ENCODE measurements at regions not wholly inside any gene's neighbourhood (a gene's known extent, or its start where the extent isn't known, plus 50 kb on each side); places are given as distances from the start of the nearest gene placed in this dataset.

DNA sequence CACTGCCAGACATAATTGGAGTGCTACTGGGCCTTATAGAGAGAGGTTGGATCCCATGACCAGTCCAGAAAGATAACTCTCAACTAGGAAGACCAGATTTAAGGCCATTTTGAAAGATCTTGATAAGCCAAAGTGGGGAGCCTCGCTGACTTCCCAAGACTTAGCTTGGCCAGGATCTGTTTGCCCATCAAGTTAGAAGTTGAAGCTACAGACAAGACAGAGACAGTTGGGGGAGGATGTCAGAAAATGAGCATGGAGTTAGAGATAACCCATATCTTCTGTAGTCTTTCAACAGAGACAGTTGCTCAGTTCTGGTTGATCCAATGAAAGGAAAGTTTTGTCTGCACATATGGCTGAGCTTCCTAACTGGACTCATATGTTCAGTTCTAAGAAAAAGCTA lies 267.4 kb downstream of the HS3ST3A1 start:
- no peak overlapping the region for H3K4me3 ChIP-seq
- H3K4me1 ChIP-seq: no peaks in the 10 kb centered on the region
- DNase-seq (ENCODE audit: low spot score in 2 of 2): no peak
- in situ Hi-C loops (cut with MboI; ENCODE audit: low sequenced_read_pairs): loop anchor here (25.0 kb wide), 1 partner anchor 978 kb away; the partner anchor contains the start of gene HS3ST3B1
- H3K36me3 ChIP-seq (replicated peaks): no peaks in the 10 kb centered on the region
- no peaks in the 10 kb centered on the region for H3K9me3 ChIP-seq
- H3K27me3 ChIP-seq (ENCODE audit: low read depth): no peaks in the 10 kb centered on the region

DNA sequence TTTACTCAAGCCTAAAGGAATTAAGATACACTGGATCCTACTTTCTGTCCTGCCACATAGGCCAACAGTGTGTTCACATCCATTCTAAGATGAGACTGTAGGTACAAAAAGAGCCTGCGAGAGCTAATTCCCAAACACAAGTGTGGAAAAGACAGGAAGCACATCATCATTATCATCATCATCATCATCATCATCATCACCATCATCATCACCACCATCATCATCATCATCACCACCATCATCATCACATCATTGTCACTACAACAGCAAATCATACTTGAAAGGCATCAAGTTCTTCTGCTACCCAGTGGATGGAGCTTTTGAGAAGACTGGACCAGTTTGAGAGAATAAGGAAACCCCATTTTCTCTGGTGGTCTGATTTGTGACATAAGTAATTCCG lies 268.1 kb downstream of the HS3ST3A1 start:
- in situ Hi-C loops (cut with MboI; ENCODE audit: low sequenced_read_pairs): loop anchor here (25.0 kb wide), 1 partner anchor 979 kb away; the partner anchor contains the start of gene HS3ST3B1
- DNase-seq (ENCODE audit: low spot score in 2 of 2): no peak
- H3K36me3 ChIP-seq (replicated peaks): no peaks in the 10 kb centered on the region
- H3K27me3 ChIP-seq (ENCODE audit: low read depth): no peaks in the 10 kb centered on the region
- H3K9me3 ChIP-seq: no peaks in the 10 kb centered on the region
- no peak overlapping the region for H3K4me3 ChIP-seq
- no peaks in the 10 kb centered on the region for H3K4me1 ChIP-seq

DNA sequence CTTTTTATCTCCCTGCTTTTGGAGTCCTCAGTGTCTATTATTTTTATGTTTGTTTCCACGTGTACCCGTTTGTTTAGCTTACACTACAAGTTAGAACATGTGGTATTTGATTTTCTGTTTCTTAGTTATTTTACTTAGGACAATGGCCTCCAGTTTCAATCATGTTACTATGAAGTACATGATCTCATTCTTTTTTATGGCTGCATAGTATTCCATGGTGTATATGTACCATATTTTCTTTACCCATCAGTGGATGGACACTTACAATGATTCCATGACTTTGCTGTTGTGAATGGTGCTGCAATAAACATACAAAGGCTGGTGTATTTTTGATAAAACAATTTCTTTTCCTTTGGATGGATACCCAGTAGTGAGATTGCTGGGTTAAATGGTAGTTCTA lies 269.5 kb downstream of the HS3ST3A1 start:
- in situ Hi-C loops (cut with MboI; ENCODE audit: low sequenced_read_pairs): loop anchor here (25.0 kb wide), 1 partner anchor 980 kb away; the partner anchor contains the start of gene HS3ST3B1
- Histone ChIP-seq H3K36me3 (replicated peaks) (no peaks in the 10 kb centered on the region), H3K4me1 (no peaks in the 10 kb centered on the region), H3K27me3 (ENCODE audit: low read depth) (no peaks in the 10 kb centered on the region), H3K4me3 (no peak overlapping the region), H3K9me3 (no peaks in the 10 kb centered on the region)
- DNase-seq (ENCODE audit: low spot score in 2 of 2): no peak

DNA sequence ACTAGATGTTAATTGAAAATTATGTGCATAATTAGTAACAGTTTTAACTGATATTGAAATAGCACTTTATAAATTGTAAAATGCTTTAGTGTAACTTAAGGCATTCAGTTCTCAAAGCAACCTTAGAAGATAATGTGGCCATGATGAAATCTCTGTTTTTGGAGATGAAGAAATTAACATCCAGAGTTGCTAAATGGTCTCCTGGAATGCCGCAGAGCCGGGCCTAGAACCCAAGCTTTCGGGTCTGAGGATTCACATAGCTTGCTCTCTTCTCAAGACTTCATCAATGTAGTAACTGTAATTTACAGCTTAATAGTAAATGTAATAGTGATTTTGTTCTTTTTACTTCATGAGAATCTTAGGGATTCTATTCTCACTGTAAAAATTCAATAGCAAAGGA lies 272.3 kb downstream of the HS3ST3A1 start:
- H3K4me3 ChIP-seq: no peak overlapping the region
- DNase-seq (ENCODE audit: low spot score in 2 of 2): no peak
- in situ Hi-C loops (cut with MboI; ENCODE audit: low sequenced_read_pairs): loop anchor here (25.0 kb wide), 1 partner anchor 983 kb away; the partner anchor contains the start of gene HS3ST3B1

DNA sequence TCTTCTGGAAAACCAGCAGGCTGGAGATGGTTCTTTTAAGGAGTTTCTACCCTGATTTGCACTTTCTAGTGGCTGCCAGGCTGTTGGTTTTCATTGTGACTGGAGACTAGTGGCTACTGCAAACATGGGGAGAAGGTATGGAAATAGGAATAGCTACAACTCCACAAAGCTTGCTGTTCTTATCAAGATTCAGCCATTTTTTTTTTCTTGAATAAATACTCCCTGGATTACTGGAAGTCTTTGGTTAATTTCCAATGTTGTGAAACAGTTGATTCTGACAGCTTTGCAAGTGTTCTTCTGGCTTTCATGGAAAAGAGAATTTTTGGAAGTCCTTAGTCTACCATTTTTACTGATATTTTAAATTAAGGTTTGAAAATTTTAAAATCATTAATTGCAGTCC lies 277.7 kb downstream of the HS3ST3A1 start:
- in situ Hi-C loops (cut with MboI; ENCODE audit: low sequenced_read_pairs): no loop called here
- Histone ChIP-seq H3K9me3 (no peaks in the 10 kb centered on the region), H3K36me3 (replicated peaks) (no peaks in the 10 kb centered on the region)

More for the DNA sequence above, 272.3 kb downstream of the HS3ST3A1 start:
- H3K27me3 ChIP-seq (ENCODE audit: low read depth): no peaks in the 10 kb centered on the region
- no peaks in the 10 kb centered on the region for H3K4me1 ChIP-seq
- H3K9me3 ChIP-seq: no peaks in the 10 kb centered on the region
- H3K36me3 ChIP-seq (replicated peaks): no peaks in the 10 kb centered on the region

DNA sequence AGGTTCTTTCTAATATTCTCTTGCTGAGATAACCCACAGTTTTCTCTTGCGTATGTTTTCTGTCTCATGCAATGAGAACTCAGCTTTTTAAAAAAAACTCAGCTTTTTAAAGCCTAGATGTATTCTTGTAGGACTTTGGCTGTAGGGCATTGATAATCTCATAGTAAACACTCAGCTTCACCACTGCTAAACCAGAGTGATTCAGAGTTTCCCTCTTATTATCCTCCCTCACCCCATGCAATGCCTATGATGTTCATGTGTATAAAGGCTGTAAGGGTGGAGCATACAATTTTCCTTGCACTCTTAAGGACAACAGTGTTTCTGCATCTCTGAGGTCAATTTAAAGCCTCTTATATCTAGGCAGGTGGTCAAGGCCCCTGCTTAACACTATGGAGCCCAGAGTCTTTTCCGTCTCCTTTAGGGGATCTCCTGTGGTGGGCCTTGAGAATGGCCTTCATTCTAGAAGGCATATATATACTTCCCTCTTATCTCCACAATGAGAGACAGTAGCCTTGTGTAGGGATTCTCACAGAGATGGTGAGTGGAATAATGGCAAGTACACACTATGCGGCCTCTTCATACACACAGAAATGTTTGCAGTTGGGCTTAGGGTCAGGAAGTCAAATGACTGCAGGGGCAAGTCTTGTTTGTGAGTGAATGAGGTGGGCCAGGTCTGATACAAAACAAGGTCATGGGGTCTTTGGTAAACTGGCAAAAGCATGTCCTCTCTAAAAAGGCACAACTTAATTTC lies 279.6 kb downstream of the HS3ST3A1 start:
- Histone ChIP-seq H3K4me3 (no peak overlapping the region), H3K27me3 (ENCODE audit: low read depth) (no peaks in the 10 kb centered on the region), H3K4me1 (no peaks in the 10 kb centered on the region), H3K9me3 (no peaks in the 10 kb centered on the region), H3K36me3 (replicated peaks) (no peaks in the 10 kb centered on the region)
- in situ Hi-C loops (cut with MboI; ENCODE audit: low sequenced_read_pairs): no loop called here
- no peak for DNase-seq (ENCODE audit: low spot score in 2 of 2)

More for the DNA sequence above, 277.7 kb downstream of the HS3ST3A1 start:
- DNase-seq (ENCODE audit: low spot score in 2 of 2): no peak
- Histone ChIP-seq H3K4me1 (no peaks in the 10 kb centered on the region), H3K27me3 (ENCODE audit: low read depth) (no peaks in the 10 kb centered on the region), H3K4me3 (no peak overlapping the region)

DNA sequence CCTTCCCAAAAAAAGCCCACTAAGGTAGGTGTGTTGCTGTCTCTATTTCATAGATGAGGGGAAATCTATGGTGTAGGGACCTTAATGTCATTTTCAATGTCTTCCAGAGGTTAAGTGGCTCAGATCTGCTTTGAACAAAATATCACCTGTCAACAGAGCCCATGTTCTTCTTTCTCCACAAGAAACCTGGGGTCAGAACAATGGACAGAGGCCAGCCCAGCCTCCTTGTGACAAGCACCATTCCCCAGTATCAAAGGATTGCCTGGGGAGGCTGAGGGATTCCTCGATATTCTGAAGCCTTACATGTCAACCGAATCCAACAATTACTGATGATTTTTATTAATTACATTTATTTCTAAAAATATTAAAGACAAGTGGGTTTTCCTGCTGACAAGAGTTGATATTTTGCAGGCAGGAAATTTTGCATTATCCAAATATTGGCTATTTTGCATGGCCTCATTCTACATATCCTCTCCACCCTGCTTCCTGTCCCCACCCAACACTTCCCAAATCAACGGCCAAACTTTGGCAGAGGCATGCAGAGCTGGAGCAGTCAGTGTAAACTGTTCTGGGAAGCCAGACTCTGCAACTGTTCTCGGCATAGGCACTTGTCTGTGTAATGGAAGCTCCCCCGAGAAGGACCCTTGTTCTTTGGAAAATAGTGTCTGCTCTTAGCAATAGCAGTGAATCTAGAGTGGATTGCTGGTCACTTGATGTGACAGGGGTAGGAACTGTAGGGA lies 281.5 kb downstream of the HS3ST3A1 start:
- no peaks in the 10 kb centered on the region for H3K4me1 ChIP-seq
- H3K27me3 ChIP-seq (ENCODE audit: low read depth): no peaks in the 10 kb centered on the region
- H3K9me3 ChIP-seq: no peaks in the 10 kb centered on the region
- H3K4me3 ChIP-seq: no peak overlapping the region
- no peak for DNase-seq (ENCODE audit: low spot score in 2 of 2)
- H3K36me3 ChIP-seq (replicated peaks): no peaks in the 10 kb centered on the region
- in situ Hi-C loops (cut with MboI; ENCODE audit: low sequenced_read_pairs): no loop called here

DNA sequence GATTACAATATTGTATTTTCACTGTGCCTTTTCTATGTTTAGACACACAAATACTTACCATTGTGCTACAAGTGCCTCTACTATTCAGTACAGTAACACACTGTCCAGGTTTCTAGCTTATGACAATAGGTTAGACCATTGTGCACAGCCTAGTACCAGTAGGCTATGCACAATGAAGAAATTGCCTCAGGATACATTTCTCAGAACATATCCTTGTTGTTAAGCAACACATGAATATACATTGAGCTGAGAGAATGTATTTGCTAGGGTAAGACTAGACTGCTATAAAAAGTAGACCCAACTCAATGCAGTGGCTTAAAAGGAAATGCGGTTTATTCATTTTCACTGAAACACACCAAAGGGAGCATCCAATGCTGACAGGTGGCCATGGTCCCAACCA lies 285.1 kb downstream of the HS3ST3A1 start:
- no peak for DNase-seq (ENCODE audit: low spot score in 2 of 2)
- Histone ChIP-seq H3K4me3 (no peak overlapping the region), H3K27me3 (ENCODE audit: low read depth) (no peaks in the 10 kb centered on the region), H3K9me3 (no peaks in the 10 kb centered on the region), H3K4me1 (no peaks in the 10 kb centered on the region), H3K36me3 (replicated peaks) (no peaks in the 10 kb centered on the region)
- in situ Hi-C loops (cut with MboI; ENCODE audit: low sequenced_read_pairs): no loop called here

DNA sequence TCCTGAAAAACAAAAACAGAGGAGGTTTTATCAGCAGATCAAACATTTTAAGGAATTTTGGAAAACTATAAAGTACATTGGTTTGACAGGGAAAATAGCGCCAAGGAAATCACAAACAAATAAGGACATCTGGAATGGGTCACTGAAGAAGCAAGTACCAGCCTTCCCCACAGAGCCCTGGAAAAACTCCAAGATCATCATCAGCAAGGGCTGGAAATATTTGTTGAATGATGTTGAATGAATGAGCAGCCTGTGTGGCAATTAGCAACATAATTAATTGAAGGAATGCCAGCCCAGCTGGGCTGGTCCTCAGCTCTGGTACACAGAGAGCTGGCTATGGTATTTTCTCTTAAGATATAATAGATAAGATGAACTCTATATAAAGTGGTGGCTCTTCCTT lies 290.4 kb downstream of the HS3ST3A1 start:
- DNase-seq (ENCODE audit: low spot score in 2 of 2): no peak
- H3K9me3 ChIP-seq: no peaks in the 10 kb centered on the region

DNA sequence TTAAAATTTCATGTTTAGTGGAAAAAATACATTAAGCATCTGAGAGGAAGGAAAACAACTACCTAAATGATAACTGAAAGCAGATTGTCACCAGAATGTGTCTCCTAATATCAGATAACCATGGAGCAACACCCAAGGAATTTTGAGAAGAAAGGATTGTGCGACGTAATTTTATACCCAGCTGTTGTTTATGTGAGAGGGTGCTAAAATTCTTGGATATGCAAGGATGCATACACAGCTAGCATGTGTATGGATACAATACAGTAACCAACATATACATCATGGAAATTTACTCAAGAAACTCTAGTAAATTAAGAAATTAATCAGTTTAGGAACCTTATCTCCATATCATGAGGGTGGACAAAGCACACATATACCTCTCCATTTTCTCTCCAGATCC lies 290.9 kb downstream of the HS3ST3A1 start:
- in situ Hi-C loops (cut with MboI; ENCODE audit: low sequenced_read_pairs): no loop called here
- Histone ChIP-seq H3K9me3 (no peaks in the 10 kb centered on the region), H3K4me3 (no peak overlapping the region), H3K36me3 (replicated peaks) (no peaks in the 10 kb centered on the region), H3K4me1 (no peaks in the 10 kb centered on the region), H3K27me3 (ENCODE audit: low read depth) (no peaks in the 10 kb centered on the region)
- DNase-seq (ENCODE audit: low spot score in 2 of 2): no peak

More for the DNA sequence above, 290.4 kb downstream of the HS3ST3A1 start:
- no peaks in the 10 kb centered on the region for H3K36me3 ChIP-seq (replicated peaks)
- H3K27me3 ChIP-seq (ENCODE audit: low read depth): no peaks in the 10 kb centered on the region
- in situ Hi-C loops (cut with MboI; ENCODE audit: low sequenced_read_pairs): no loop called here
- no peak overlapping the region for H3K4me3 ChIP-seq
- H3K4me1 ChIP-seq: no peaks in the 10 kb centered on the region

DNA sequence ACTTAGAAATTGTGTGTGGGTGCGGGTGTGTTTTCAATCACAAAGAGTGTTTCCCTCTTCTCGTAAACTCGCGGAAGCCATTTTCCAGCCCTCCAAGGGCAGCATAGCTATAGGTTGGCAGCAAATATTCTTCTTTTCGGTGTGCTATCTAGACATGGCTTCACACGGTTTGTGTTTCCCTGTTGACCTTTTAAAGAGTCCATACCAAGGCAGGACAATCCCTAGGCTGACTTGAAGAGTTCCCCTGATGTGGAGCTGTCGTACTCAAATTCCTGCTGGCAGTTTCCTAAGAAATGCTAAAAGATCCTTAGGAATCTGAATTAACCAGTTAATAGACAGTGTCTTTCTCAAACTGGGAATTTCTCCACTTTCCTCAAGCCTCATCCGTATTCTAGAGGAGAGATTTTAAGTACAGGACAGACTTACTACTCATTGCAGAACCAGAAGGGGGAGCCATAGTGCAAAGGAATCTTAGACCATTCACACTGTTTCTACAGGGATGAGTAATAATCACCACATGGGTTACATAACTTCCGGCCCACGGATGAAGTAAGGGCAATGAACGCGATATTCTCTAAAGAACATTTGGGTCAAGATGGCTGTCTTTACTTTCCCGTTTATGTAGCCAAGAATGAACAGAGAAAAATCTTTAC lies 288.6 kb upstream of the ELAC2 start:
- DNase-seq (ENCODE audit: low spot score in 2 of 2): peak in 1 of 2 experiments; percentile 10
- H3K9me3 ChIP-seq: no peaks in the 10 kb centered on the region
- no peak overlapping the region for H3K4me3 ChIP-seq
- H3K36me3 ChIP-seq (replicated peaks): no peaks in the 10 kb centered on the region
- H3K4me1 ChIP-seq: no peaks in the 10 kb centered on the region
- H3K27me3 ChIP-seq (ENCODE audit: low read depth): no peaks in the 10 kb centered on the region
- in situ Hi-C loops (cut with MboI; ENCODE audit: low sequenced_read_pairs): no loop called here

DNA sequence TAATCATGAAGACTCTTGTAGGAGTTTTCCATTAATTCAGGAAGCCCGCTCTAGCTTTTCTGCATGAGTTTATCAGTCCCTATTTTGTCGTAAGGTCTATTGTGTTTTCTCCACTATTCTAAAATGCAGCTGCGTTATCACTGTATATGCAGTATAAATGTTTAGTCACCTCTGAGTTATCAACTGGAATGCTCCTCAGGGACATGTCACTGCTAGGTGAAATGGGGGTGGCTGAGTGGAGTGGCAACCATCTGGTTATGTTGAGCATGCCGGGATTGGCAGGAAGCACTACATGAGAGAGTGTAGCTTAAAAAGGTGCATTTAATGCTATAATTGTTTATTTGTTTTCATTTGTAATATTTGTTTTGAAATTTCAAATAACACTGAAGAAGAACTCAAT lies 285.2 kb upstream of the ELAC2 start:
- H3K4me3 ChIP-seq: no peak overlapping the region
- in situ Hi-C loops (cut with MboI; ENCODE audit: low sequenced_read_pairs): no loop called here
- no peaks in the 10 kb centered on the region for H3K36me3 ChIP-seq (replicated peaks)
- H3K27me3 ChIP-seq (ENCODE audit: low read depth): no peaks in the 10 kb centered on the region
- no peak for DNase-seq (ENCODE audit: low spot score in 2 of 2)
- no peaks in the 10 kb centered on the region for H3K9me3 ChIP-seq
- H3K4me1 ChIP-seq: no peaks in the 10 kb centered on the region

DNA sequence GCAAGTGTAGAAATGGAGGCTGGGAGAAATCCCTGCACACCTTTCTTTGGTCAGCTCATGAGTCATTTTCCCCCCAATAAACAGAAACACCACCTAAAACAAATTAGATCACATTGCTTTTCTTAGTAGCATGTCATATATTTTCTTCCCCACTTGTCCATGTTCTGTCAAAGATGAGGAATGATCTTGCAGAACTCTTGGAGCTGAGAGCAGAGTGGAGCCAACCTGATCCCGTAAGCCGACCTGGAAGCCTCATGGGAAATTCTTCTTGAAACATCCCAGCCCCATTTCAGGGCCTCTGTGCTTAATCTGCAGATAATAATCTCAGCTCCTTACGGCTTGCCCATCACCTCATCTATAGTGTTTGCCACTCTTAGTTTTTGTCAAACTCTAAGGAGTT lies 284.6 kb upstream of the ELAC2 start:
- Histone ChIP-seq H3K9me3 (no peaks in the 10 kb centered on the region), H3K4me1 (no peaks in the 10 kb centered on the region), H3K27me3 (ENCODE audit: low read depth) (no peaks in the 10 kb centered on the region), H3K4me3 (no peak overlapping the region), H3K36me3 (replicated peaks) (no peaks in the 10 kb centered on the region)
- DNase-seq (ENCODE audit: low spot score in 2 of 2): no peak
- in situ Hi-C loops (cut with MboI; ENCODE audit: low sequenced_read_pairs): no loop called here

DNA sequence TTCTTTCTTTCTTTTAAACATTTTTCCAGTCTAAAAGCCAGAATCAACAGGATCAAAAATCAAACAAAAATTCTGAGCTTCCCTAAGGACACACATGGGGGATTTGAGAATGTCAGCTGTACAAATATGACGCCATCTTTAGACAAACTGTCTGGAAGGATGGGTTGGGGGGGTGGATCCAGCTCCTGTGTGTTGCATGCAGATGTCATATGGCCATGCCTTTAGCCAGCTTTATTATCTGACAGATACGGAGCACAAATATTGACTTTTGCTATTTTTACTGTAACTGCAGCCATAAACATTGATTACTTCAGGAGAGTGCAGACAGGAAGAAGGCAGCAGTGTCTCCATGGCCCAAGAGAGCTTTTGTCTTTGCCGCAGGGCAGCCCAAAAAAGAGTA lies 279.4 kb upstream of the ELAC2 start:
- H3K36me3 ChIP-seq (replicated peaks): no peaks in the 10 kb centered on the region
- no peaks in the 10 kb centered on the region for H3K27me3 ChIP-seq (ENCODE audit: low read depth)
- H3K4me1 ChIP-seq: no peaks in the 10 kb centered on the region
- DNase-seq (ENCODE audit: low spot score in 2 of 2): no peak
- in situ Hi-C loops (cut with MboI; ENCODE audit: low sequenced_read_pairs): no loop called here
- no peak overlapping the region for H3K4me3 ChIP-seq
- no peaks in the 10 kb centered on the region for H3K9me3 ChIP-seq

All from HAP-1 (cell line).